GM18868 (cell line): ENCODE measurements at regions not wholly inside any gene's neighbourhood (a gene's known extent, or its start where the extent isn't known, plus 50 kb on each side); places are given as distances from the start of the nearest gene placed in this dataset.
"Not testable (repeated sequence)": the region's sequence is repeated elsewhere in the genome, so short reads cannot be mapped to it uniquely, and the experiment has no call there.

Experiments
- ATAC-seq: cut with Tn5 transposase; IDR thresholded peaks from one replicate; pipeline ENCODE4 v1.9.1; 2021; ENCODE audit warnings: mild to moderate bottlenecking, moderate library complexity; ENCODE audit not compliant: unreplicated experiment

DNA sequence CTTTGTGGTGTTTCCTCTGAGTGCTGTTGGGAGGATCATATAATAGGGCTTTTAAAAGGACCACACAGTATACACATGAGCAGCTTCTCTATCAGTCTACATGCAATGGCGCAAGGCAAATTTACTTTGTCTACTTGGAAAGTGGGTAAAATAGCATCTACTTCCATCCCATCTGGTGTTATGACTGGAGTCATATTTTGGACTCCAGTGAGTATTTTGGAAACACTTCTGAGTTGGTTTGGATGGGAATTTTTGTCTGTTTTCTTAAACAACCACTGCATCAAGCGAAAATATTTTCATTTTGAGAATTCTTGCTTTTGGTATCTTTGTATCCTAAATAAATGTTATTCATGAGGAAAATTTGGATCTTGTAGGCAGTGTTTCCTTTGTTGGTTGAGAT lies 220.8 kb downstream of the NMUR2 start:
- ATAC-seq, result no peak

- ATAC-seq, result no peak
These were observed 223.6 kb downstream of the NMUR2 start for GRCh38 chr5:152181461-152181860.

- ATAC-seq, result no peak
These were observed 226.8 kb downstream of the NMUR2 start for GRCh38 chr5:152178350-152178699.

DNA sequence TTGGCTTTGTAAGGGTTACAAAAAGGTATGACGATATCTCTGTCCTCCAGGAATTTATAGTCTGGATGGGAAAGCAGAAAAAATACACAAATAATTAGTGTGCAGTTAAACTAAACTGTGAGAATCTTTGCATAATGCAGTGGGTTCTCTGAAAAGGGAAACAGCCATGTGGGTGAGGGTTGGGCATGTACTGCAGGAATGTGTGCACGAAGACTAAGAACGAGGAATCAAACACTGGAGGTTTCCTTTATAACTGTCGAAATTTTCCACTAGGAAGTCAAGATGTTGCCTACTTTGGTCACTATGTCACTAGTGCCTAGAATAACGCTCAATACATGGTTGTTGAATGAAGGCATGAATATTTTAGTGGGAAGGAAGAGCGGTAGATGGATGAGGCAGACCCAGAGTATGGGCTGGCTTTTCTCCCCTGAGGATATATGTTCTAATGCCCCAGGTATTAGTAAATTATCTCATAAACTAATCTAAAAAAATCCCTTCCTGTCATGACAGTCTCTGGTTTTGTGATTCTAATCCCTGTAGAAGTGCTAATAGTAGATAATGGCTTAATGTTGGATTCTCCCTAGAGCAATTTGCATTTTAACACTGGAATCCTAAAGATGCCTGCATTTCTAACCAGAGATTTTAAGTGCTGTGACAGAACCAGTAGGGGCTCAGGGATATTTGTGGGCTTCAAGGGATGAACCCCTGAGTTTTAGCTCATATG lies 227.3 kb downstream of the NMUR2 start:
- ATAC-seq, result no peak

DNA sequence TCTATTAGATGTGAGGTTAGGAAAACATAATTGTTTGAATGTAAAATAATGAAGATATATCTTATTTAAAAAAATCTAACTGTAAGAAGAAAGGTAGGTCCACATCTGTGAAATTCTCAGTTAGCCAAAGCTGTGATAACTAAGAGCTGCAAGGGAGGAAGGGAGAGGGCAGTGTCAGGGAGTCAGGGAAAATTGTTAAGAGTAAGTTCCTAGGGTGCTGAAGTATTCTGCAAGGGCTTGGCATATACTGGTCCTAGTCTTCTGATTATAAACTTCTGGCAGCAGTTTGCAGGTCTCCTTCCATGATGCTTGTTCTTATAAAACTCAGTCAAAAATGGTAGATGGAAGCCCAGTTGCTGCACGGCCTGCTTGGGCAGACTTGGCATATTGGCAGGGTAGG lies 233.2 kb downstream of the NMUR2 start:
- ATAC-seq, result no peak

DNA sequence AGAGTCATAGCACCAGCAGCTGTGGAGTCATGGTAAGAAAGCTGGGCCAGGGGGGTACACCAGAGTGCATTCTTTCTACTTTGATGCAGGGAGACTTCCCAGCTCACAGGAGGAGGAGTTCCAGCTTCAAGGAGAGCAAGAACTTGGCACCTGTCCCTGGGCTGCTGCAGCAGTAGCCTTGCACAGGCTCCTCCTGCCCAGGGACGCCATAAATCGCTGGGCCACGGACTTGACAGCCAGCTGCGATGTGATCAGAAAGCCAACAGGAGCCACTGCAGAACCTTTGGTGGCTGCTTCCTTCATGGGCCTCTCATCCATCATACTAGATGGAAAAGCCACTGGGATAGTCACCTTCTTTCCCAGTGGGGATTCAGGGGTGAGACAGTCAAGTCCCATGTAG lies 234.7 kb downstream of the NMUR2 start:
- ATAC-seq, result no peak

DNA sequence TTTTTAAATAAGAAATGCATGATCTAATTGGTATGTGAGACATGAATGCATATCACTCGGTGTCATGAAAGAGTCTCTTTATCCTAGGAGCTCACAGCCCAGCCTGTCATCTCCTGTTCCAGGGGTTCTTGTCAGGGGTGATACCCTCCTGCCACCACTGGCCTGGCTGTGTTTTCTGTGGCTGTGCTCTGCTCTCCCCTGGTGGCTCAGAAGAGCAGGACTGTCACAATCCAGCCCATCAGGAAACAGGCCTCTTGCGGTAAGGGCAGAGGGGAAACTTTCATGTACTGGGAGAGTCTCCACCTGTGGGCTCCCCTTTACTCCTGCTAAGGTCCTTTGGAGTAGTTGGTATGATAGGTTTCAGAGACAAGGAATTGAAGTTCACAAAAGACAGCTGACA lies 240.2 kb upstream of the GLRA1 start:
- ATAC-seq, result no peak

DNA sequence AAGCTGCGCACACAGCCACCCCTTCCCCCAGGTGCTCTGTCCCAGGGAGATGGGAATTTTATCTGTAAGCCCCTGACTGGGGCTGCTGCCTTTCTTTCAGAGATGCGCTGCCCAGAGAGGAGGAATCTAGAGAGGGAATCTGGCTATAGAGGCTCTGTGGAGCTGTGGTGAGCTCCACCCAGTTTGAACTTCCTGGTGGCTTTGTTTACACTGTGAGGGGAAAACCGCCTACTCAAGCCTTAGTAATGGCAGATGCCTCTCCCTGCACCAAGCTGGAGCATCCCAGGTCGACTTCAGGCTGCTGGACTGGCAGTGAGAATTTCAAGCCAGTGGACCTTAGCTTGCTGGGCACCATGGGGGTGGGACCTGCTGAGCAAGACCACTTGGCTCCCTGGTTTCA lies 235.2 kb upstream of the GLRA1 start:
- ATAC-seq, result not testable (repeated sequence)

GRCh38 chr5:152154452-152154851 lies 229.8 kb upstream of the GLRA1 start:
- not testable (repeated sequence) for ATAC-seq

- no peak for ATAC-seq
These were observed 227.3 kb upstream of the GLRA1 start for GRCh38 chr5:152151940-152152339.

DNA sequence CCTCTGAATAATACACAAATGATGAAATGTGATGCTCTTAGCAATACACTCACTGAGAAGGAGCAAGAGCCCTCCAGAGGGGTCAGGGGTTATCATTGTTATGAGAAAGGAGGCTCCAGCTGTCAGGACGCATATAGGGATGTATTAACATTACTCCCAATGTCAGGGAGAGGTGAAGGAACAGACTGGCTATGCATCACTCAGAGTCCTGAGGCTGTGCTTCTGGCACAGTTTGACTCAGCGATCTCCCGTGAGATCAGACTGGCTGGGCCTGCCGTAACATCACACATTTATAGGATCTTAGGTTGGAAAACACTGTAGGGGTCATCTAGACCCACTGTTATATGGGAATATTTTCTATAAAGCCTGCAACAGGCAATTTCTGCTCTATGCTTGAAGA lies 226.5 kb upstream of the GLRA1 start:
- no peak for ATAC-seq

DNA sequence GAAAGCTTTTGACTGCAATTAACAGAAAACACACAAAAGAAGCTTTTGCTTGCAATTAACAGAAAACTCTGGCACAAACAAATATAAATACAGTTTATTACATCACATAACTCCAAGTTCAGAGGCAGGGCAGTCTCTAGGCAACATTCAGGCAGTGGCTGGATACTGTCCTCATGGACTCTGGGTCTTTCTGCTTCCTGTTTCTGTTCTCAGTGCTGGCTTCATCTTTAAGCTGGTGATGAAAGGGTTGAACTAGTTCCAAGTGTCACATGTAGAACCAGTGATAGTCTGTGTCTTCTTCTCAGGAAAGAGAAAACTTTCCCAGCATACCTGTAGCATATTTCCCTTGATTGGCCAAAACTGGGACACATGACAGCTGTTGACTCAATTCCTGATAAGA lies 222.6 kb upstream of the GLRA1 start:
- no peak for ATAC-seq

GRCh38 chr5:152146566-152146965 lies 221.9 kb upstream of the GLRA1 start:
- ATAC-seq, result no peak

GRCh38 chr5:152144556-152144955 lies 219.9 kb upstream of the GLRA1 start:
- no peak for ATAC-seq

DNA sequence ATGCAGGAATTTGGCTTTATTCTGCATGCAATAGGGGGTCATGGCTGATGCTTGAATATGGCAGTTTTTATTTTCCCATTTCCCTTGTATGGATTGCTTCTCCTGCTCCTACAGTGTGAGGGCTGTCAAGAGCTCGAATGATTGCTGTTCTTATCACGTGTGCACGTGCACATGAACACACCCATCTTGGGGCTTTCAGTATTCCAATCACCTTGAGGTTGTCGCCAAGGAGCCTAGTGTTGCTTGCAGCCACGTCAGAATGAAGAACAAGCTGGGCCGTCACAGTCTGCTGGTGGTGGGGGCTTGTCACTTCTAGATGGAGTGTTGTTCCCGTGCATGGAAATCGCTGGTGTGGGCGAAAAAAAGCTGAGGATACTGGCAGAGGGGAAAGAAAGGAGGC lies 219.4 kb upstream of the GLRA1 start:
- ATAC-seq, result no peak

- ATAC-seq, result peak; percentile 78
These were observed 218.3 kb upstream of the GLRA1 start for GRCh38 chr5:152142840-152143469.

GRCh38 chr5:152140347-152140746 lies 215.7 kb upstream of the GLRA1 start:
- ATAC-seq, result no peak

DNA sequence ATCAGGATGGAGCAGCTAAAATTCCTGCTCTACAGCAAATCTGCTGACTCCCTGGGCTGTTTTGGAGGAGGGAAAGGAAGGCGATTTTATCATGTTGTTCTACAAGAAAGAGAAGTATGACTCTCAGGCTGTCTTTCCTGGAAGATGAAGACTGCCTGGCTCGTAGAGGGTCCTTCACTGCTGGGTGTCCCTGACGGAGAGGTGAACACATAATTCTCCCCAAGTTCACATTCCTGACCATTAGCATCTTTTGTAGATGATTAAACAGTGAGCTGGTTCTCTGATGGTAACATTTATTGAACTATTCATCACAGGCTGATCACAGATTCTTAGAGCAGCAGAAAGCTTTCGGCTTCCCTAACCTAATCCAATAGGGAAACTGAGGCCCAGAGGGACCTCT lies 212.4 kb upstream of the GLRA1 start:
- ATAC-seq, result no peak

DNA sequence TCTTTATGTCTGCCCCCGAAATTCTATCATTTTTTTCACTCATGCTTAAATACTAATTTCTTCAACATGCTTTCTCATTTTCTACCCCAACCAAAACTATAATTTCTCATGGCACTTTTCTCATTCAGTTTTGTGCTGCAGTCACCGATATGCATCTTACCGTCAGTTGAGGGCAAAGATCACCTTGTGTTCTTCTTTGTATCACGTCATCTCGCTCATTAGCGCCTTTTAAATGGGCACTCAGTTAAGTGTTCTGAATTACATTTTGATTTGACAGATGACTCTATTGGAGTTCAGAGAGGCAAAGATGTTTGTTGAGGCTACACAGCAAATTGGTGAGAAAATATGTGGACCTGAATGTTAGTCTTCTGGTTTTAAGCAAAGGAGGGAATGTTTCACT lies 211.7 kb upstream of the GLRA1 start:
- ATAC-seq, result no peak

GRCh38 chr5:152135827-152136226 lies 211.2 kb upstream of the GLRA1 start:
- ATAC-seq, result no peak

GRCh38 chr5:152125661-152126205 lies 201.1 kb upstream of the GLRA1 start:
- ATAC-seq, result no peak

- no peak for ATAC-seq
These were observed 199.9 kb upstream of the GLRA1 start for GRCh38 chr5:152124409-152125041.
